ENCODE measurements at regions not wholly inside any gene's neighbourhood (a gene's known extent, or its start where the extent isn't known, plus 50 kb on each side); places are given as distances from the start of the nearest gene placed in this dataset.

DNA sequence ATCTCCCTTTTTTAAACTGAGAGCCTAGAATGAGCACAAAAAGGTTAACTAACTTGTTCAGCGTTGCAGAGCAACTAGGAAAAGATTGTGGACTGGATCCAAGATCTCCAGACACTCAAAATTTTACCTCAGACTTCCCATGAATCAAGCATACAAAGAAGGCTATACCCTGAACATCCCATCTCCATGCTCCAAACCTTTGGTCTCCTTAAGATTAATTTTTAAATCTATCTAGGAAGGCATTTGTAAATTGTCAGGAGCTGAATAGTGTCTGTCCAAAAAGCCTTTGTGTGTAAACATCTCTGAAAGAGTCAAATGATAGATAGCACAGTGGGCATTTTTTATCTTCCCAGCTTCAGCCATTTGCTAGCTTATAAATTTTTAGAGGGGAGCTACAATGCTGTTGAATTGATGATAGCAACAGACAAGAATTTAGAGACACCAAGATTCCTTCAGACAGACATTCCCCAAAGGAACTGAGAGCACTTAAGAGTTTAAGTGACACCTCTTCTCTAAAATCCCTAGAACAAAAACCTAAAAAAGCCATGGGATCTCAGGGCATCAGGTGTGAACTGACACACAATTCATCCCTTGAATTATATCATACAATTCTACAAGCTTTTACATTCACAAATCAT, 480.8 kb upstream of the FAM241A start:
- TF ChIP-seq, protein P1, sequence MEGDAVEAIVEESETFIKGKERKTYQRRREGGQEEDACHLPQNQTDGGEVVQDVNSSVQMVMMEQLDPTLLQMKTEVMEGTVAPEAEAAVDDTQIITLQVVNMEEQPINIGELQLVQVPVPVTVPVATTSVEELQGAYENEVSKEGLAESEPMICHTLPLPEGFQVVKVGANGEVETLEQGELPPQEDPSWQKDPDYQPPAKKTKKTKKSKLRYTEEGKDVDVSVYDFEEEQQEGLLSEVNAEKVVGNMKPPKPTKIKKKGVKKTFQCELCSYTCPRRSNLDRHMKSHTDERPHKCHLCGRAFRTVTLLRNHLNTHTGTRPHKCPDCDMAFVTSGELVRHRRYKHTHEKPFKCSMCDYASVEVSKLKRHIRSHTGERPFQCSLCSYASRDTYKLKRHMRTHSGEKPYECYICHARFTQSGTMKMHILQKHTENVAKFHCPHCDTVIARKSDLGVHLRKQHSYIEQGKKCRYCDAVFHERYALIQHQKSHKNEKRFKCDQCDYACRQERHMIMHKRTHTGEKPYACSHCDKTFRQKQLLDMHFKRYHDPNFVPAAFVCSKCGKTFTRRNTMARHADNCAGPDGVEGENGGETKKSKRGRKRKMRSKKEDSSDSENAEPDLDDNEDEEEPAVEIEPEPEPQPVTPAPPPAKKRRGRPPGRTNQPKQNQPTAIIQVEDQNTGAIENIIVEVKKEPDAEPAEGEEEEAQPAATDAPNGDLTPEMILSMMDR (conservative IDR thresholded peaks at IDR 0.05), result no peak
- H3K9me3 Mint-ChIP-seq, result peaks cover 7% of the 10 kb centered on the region
- Histone ChIP-seq H3K27ac (ENCODE audit: low read depth, low read length) (no peak overlapping the region), H3K27me3 (ENCODE audit: control insufficient read depth, insufficient read depth, low read length, poor library complexity, severe bottlenecking) (no peaks in the 10 kb centered on the region), H3K4me1 (ENCODE audit: control insufficient read depth, insufficient read depth, low read length) (no peaks in the 10 kb centered on the region), H3K9ac (ENCODE audit: extremely low read depth, low read length, poor library complexity, severe bottlenecking) (no peak overlapping the region), H3K36me3 (ENCODE audit: control insufficient read depth, insufficient read depth, low read length) (no peaks in the 10 kb centered on the region), H3K4me3 (ENCODE audit: low read length) (no peak overlapping the region), H3K9me3 (ENCODE audit: control insufficient read depth, low read length) (peaks cover 3% of the 10 kb centered on the region)
- peaks cover 5% of the 10 kb centered on the region for H3K4me1 Mint-ChIP-seq
- no peaks in the 10 kb centered on the region for H3K27me3 Mint-ChIP-seq (ENCODE audit: insufficient read depth)
- 80 to 91% methylated on average over 1 of the region's 1 CpG for WGBS, 2 experiments (ENCODE audit: insufficient coverage in 1 of 2, insufficient read length in 1 of 2)
- no peak for DNase-seq
- peaks cover 3% of the 10 kb centered on the region for H3K36me3 Mint-ChIP-seq (ENCODE audit: low read depth)
- peak overlapping the region; percentile 46 for H3K27ac Mint-ChIP-seq
- H3K4me3 Mint-ChIP-seq, result no peak overlapping the region

DNA sequence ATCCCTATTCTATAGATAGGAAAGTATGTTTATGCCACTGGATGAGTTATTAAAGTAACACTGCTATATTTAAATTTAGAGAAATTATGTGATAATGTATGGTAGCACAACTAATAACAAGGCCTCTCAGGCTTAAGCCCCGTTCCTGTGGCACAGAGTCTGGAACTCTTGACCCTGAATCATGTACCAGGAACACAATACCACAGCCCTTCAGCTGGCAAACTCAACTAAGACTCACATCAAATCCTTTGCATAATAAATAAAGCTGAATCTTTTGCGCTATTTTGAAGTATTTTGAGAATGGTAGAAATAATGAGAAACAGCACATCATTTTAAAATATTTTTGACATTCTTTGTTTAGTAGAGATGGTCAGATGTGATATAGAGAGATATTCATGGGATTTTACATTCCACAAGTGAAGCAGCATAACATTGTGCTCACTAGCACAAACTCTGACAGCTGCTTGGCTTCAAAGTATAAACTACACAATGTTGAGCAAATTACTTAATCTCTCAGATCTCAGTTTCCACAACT, 478.4 kb upstream of the FAM241A start:
- Mint-ChIP-seq H3K27ac (no peak overlapping the region), H3K9me3 (peaks cover 5% of the 10 kb centered on the region), H3K36me3 (ENCODE audit: low read depth) (peaks cover 3% of the 10 kb centered on the region), H3K4me1 (peaks cover 7% of the 10 kb centered on the region), H3K4me3 (no peak overlapping the region), H3K27me3 (ENCODE audit: insufficient read depth) (no peaks in the 10 kb centered on the region)
- DNase-seq, result no peak
- 95% methylated on average over 1 of the region's 2 CpGs; no CpG with 5 or more reads in 1 of the 2 experiments for WGBS, 2 experiments (ENCODE audit: insufficient coverage in 1 of 2, insufficient read length in 1 of 2)
- H3K36me3 ChIP-seq (ENCODE audit: control insufficient read depth, insufficient read depth, low read length), result no peaks in the 10 kb centered on the region
- H3K27me3 ChIP-seq (ENCODE audit: control insufficient read depth, insufficient read depth, low read length, poor library complexity, severe bottlenecking), result no peaks in the 10 kb centered on the region
- H3K27ac ChIP-seq (ENCODE audit: low read depth, low read length), result no peak overlapping the region
- H3K4me3 ChIP-seq (ENCODE audit: low read length), result no peak overlapping the region
- TF ChIP-seq, protein P1 (conservative IDR thresholded peaks at IDR 0.05), result no peak
- no peaks in the 10 kb centered on the region for H3K4me1 ChIP-seq (ENCODE audit: control insufficient read depth, insufficient read depth, low read length)
- H3K9ac ChIP-seq (ENCODE audit: extremely low read depth, low read length, poor library complexity, severe bottlenecking), result no peak overlapping the region
- peaks cover 3% of the 10 kb centered on the region for H3K9me3 ChIP-seq (ENCODE audit: control insufficient read depth, low read length)

DNA sequence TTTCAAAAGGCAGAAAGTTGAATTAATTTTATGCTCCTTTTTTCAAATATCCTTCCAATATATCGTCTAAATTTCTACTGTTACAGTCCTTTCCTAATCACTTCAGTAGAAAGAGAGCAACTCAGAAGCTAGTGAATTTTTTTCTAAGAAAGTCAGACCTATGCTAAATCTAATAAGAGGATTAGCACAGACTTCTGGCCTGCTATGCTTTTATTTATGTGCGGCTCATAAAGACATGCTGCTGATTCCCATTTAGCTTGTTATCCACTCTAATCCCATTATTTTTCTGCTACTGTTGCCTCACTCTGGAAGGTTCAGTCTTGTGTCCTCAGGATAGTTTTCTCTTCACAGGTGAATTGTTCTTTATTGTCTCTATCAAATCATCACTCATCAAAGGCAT, 473.5 kb upstream of the FAM241A start:
- H3K27ac Mint-ChIP-seq, result no peak overlapping the region
- H3K27me3 Mint-ChIP-seq (ENCODE audit: insufficient read depth), result no peaks in the 10 kb centered on the region
- no peak overlapping the region for H3K4me3 Mint-ChIP-seq
- Histone ChIP-seq H3K4me3 (ENCODE audit: low read length) (no peak overlapping the region), H3K27me3 (ENCODE audit: control insufficient read depth, insufficient read depth, low read length, poor library complexity, severe bottlenecking) (no peaks in the 10 kb centered on the region), H3K9me3 (ENCODE audit: control insufficient read depth, low read length) (no peaks in the 10 kb centered on the region), H3K4me1 (ENCODE audit: control insufficient read depth, insufficient read depth, low read length) (no peaks in the 10 kb centered on the region), H3K36me3 (ENCODE audit: control insufficient read depth, insufficient read depth, low read length) (no peaks in the 10 kb centered on the region), H3K9ac (ENCODE audit: extremely low read depth, low read length, poor library complexity, severe bottlenecking) (no peak overlapping the region), H3K27ac (ENCODE audit: low read depth, low read length) (no peak overlapping the region)
- H3K4me1 Mint-ChIP-seq, result peaks cover 2% of the 10 kb centered on the region
- WGBS, 2 experiments (ENCODE audit: insufficient coverage in 1 of 2, insufficient read length in 1 of 2), result 77% methylated on average over 2 of the region's 2 CpGs
- TF ChIP-seq, protein P1 (conservative IDR thresholded peaks at IDR 0.05), result no peak
- H3K9me3 Mint-ChIP-seq, result no peaks in the 10 kb centered on the region
- no peaks in the 10 kb centered on the region for H3K36me3 Mint-ChIP-seq (ENCODE audit: low read depth)
- DNase-seq, result no peak
